Neural progenitor cell (in vitro differentiated cells): ENCODE measurements at regions not wholly inside any gene's neighbourhood (a gene's known extent, or its start where the extent isn't known, plus 50 kb on each side); places are given as distances from the start of the nearest gene placed in this dataset.

Source experiments
- DNase-seq: peaks from one replicate; pipeline ENCODE4 v3.0.0-alpha.2; 2016; ENCODE audit warnings: low spot score
- H2AFZ ChIP-seq: fragments of 200-600 bp; sonication (generic); replicated peaks from 2 replicates; pipeline ENCODE4 v1.6.1; 2016; ENCODE audit warnings: antibody characterized with exemption
- H3F3A ChIP-seq: fragments of 200-600 bp; sonication (generic); 2 replicates; pipeline ENCODE4 v1.6.1; 2016; ENCODE audit warnings: antibody characterized with exemption, low read depth
- H3K27ac ChIP-seq: fragments of 200-600 bp; sonication (generic); 2 replicates; pipeline ENCODE4 v1.5.1; 2016; ENCODE audit warnings: mild to moderate bottlenecking
- H3K27me3 ChIP-seq: fragments of 200-600 bp; sonication (generic); 2 replicates; pipeline ENCODE4 v1.6.1; 2016; ENCODE audit warnings: mild to moderate bottlenecking, moderate library complexity
- H3K36me3 ChIP-seq: fragments of 200-600 bp; sonication (generic); 2 replicates; pipeline ENCODE4 v1.5.1; 2016
- H3K4me1 ChIP-seq: fragments of 200-600 bp; sonication (generic); 2 replicates; pipeline ENCODE4 v1.6.1; 2016; ENCODE audit warnings: mixed run types
- H3K4me2 ChIP-seq: fragments of 200-600 bp; sonication (generic); 2 replicates; pipeline ENCODE4 v1.6.1; 2016
- H3K4me3 ChIP-seq: fragments of 200-600 bp; sonication (generic); 2 replicates; pipeline ENCODE4 v1.5.1; 2016
- H3K79me2 ChIP-seq: fragments of 200-600 bp; sonication (generic); 2 replicates; pipeline ENCODE4 v1.6.1; 2016; ENCODE audit warnings: low read depth
- H3K9ac ChIP-seq: fragments of 200-600 bp; sonication (generic); 2 replicates; pipeline ENCODE4 v1.6.1; 2016
- H3K9me3 ChIP-seq: fragments of 200-600 bp; sonication (generic); 2 replicates; pipeline ENCODE4 v1.5.1; 2016; ENCODE audit warnings: low read depth
- H4K20me1 ChIP-seq: fragments of 200-600 bp; sonication (generic); 2 replicates; pipeline ENCODE4 v1.6.1; 2016; ENCODE audit warnings: low read depth
- H3K27ac Mint-ChIP-seq: 3 replicates; pipeline ENCODE4 v1.8.0; 2021; ENCODE audit warnings: mixed read lengths
- H3K27me3 Mint-ChIP-seq: 2 replicates; pipeline ENCODE4 v1.8.0; 2022; ENCODE audit warnings: low read depth, mild to moderate bottlenecking, inconsistent platforms, moderate library complexity, mixed read lengths; ENCODE audit not compliant: insufficient read depth
- H3K36me3 Mint-ChIP-seq: 3 replicates; pipeline ENCODE4 v1.8.0; 2021; ENCODE audit warnings: mixed read lengths
- H3K4me1 Mint-ChIP-seq: 3 replicates; pipeline ENCODE4 v1.8.0; 2021; ENCODE audit warnings: mixed read lengths
- H3K4me3 Mint-ChIP-seq: 3 replicates; pipeline ENCODE4 v1.8.0; 2021; ENCODE audit warnings: mild to moderate bottlenecking, moderate library complexity, mixed read lengths
- H3K9me3 Mint-ChIP-seq: 3 replicates; pipeline ENCODE4 v1.8.0; 2020; ENCODE audit warnings: mixed read lengths
- CTCF ChIP-seq: fragments of 200-600 bp; sonication (generic); IDR thresholded peaks from 2 replicates; pipeline ENCODE4 v1.5.1; 2017; ENCODE audit warnings: antibody characterized with exemption, mild to moderate bottlenecking
- EZH2 ChIP-seq: fragments of 200-600 bp; sonication (generic); IDR thresholded peaks from 2 replicates; pipeline ENCODE4 v1.6.1; 2017; ENCODE audit warnings: antibody characterized with exemption, mild to moderate bottlenecking, moderate library complexity
- EZH2phosphoT487 ChIP-seq: fragments of 200-600 bp; sonication (generic); IDR thresholded peaks from 2 replicates; pipeline ENCODE4 v1.6.1; 2017; ENCODE audit warnings: antibody characterized with exemption

- no peaks in the 10 kb centered on the region for H3K36me3 Mint-ChIP-seq
- peaks cover 5% of the 10 kb centered on the region for H3K4me1 Mint-ChIP-seq
- no peaks in the 10 kb centered on the region for H3K36me3 ChIP-seq
- no peaks in the 10 kb centered on the region for H3K9me3 Mint-ChIP-seq
- no peaks in the 10 kb centered on the region for H4K20me1 ChIP-seq
- no peaks in the 10 kb centered on the region for H3K9me3 ChIP-seq
- no peak overlapping the region for H3K4me3 Mint-ChIP-seq
- H3F3A ChIP-seq: no peaks in the 10 kb centered on the region
- TF ChIP-seq EZH2 (no peak), EZH2phosphoT487 (no peak), CTCF (no peak)
- no peaks in the 10 kb centered on the region for H3K79me2 ChIP-seq
- no peak overlapping the region for H3K27ac ChIP-seq
- DNase-seq: no peak
- no peak overlapping the region for H3K4me2 ChIP-seq
- H3K27ac Mint-ChIP-seq: no peak overlapping the region
- H2AFZ ChIP-seq: no peak overlapping the region
- no peak overlapping the region for H3K4me3 ChIP-seq
- no peaks in the 10 kb centered on the region for H3K27me3 ChIP-seq
- H3K27me3 Mint-ChIP-seq: no peaks in the 10 kb centered on the region
- H3K9ac ChIP-seq: no peak overlapping the region
- H3K4me1 ChIP-seq: no peaks in the 10 kb centered on the region
Measured at GRCh38 chr14:24693983-24694382, 60.0 kb upstream of the GZMB start.

GRCh38 chr14:24693353-24693737, 59.4 kb upstream of the GZMB start:
- Mint-ChIP-seq H3K4me1 (peaks cover 5% of the 10 kb centered on the region), H3K27me3 (no peaks in the 10 kb centered on the region), H3K9me3 (no peaks in the 10 kb centered on the region), H3K4me3 (no peak overlapping the region), H3K36me3 (no peaks in the 10 kb centered on the region), H3K27ac (no peak overlapping the region)
- no peak overlapping the region for H3K9ac ChIP-seq
- H3K27me3 ChIP-seq: no peaks in the 10 kb centered on the region
- no peaks in the 10 kb centered on the region for H3K79me2 ChIP-seq
- TF ChIP-seq EZH2 (no peak), CTCF (no peak), EZH2phosphoT487 (no peak)
- no peaks in the 10 kb centered on the region for H3K36me3 ChIP-seq
- no peak for DNase-seq
- no peak overlapping the region for H3K4me3 ChIP-seq
- H3F3A ChIP-seq: no peaks in the 10 kb centered on the region
- H4K20me1 ChIP-seq: no peaks in the 10 kb centered on the region
- H3K9me3 ChIP-seq: no peaks in the 10 kb centered on the region
- no peak overlapping the region for H2AFZ ChIP-seq
- no peak overlapping the region for H3K4me2 ChIP-seq
- H3K4me1 ChIP-seq: no peaks in the 10 kb centered on the region
- no peak overlapping the region for H3K27ac ChIP-seq

GRCh38 chr14:24692382-24693352, 58.7 kb upstream of the GZMB start:
- Mint-ChIP-seq H3K4me3 (no peak overlapping the region), H3K27me3 (no peaks in the 10 kb centered on the region), H3K9me3 (no peaks in the 10 kb centered on the region), H3K27ac (no peak overlapping the region), H3K36me3 (no peaks in the 10 kb centered on the region), H3K4me1 (peaks cover 5% of the 10 kb centered on the region)
- H3K36me3 ChIP-seq: no peaks in the 10 kb centered on the region
- no peak overlapping the region for H3K4me2 ChIP-seq
- H3K79me2 ChIP-seq: no peaks in the 10 kb centered on the region
- no peak overlapping the region for H3K9ac ChIP-seq
- no peaks in the 10 kb centered on the region for H3K9me3 ChIP-seq
- no peak overlapping the region for H2AFZ ChIP-seq
- no peak overlapping the region for H3K4me3 ChIP-seq
- no peak overlapping the region for H3K27ac ChIP-seq
- H3F3A ChIP-seq: no peaks in the 10 kb centered on the region
- DNase-seq: no peak
- H4K20me1 ChIP-seq: no peaks in the 10 kb centered on the region
- no peaks in the 10 kb centered on the region for H3K27me3 ChIP-seq
- TF ChIP-seq CTCF (no peak), EZH2 (no peak), EZH2phosphoT487 (no peak)
- H3K4me1 ChIP-seq: no peaks in the 10 kb centered on the region
